AG10803 (cell line): ENCODE measurements at regions not wholly inside any gene's neighbourhood (a gene's known extent, or its start where the extent isn't known, plus 50 kb on each side); places are given as distances from the start of the nearest gene placed in this dataset.

Experiments
- DNase-seq: peaks from one replicate; pipeline ENCODE4 v3.0.0; 2010; ENCODE audit warnings: low read depth
- H3K4me3 ChIP-seq: 2 replicates; pipeline ENCODE4 v1.5.1; 2011; ENCODE audit warnings: mild to moderate bottlenecking, low read length, control low read depth
- TF ChIP-seq, protein P1 (sequence below): conservative IDR thresholded peaks from 2 replicates; pipeline ENCODE4 v1.5.1; 2011; ENCODE audit warnings: mild to moderate bottlenecking, low read length, control low read depth, inconsistent platforms

DNA sequence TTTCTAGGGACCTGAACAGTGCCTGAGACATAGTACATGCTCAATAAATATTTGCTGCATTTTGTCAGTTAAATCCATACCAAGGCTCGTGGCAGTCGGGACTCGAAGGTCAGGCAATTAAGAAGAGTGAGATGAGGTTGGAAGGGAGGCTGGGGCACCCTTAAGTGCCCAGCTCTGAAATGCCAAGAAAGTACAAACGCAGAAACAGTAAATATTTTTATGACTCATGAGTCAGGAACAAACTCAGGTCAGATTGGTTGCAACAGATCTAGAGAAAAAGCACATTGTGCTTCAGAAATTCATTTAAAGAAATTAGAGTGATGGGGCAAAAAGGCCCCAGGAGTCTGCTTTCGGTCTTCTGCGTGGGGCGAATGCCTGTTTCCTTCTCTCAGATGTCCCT, 83.0 kb upstream of the FZD10 start:
- TF ChIP-seq, protein P1, sequence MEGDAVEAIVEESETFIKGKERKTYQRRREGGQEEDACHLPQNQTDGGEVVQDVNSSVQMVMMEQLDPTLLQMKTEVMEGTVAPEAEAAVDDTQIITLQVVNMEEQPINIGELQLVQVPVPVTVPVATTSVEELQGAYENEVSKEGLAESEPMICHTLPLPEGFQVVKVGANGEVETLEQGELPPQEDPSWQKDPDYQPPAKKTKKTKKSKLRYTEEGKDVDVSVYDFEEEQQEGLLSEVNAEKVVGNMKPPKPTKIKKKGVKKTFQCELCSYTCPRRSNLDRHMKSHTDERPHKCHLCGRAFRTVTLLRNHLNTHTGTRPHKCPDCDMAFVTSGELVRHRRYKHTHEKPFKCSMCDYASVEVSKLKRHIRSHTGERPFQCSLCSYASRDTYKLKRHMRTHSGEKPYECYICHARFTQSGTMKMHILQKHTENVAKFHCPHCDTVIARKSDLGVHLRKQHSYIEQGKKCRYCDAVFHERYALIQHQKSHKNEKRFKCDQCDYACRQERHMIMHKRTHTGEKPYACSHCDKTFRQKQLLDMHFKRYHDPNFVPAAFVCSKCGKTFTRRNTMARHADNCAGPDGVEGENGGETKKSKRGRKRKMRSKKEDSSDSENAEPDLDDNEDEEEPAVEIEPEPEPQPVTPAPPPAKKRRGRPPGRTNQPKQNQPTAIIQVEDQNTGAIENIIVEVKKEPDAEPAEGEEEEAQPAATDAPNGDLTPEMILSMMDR, result no peak
- no peak for DNase-seq
- H3K4me3 ChIP-seq, result no peak overlapping the region

DNA sequence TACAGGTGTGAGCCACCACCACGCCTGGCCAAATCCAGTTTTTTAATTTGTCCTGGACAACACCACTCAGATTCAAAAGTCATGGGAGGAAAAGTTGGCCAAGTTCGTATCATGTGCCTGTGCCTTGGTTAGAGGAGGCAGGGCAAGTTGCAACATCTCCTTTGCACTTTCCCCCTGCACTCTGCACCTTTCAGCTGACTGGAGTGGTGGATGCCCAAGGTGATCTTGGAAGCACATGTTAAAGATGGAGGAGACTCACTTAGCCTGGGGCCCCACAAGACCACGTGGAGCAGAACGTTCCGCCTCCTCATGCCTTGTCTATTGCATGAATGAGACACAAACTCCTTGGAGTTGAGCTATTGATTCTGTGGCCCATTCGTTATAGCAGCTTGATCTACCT, 82.1 kb upstream of the FZD10 start:
- DNase-seq, result no peak
- TF ChIP-seq, protein P1, result no peak
- no peak overlapping the region for H3K4me3 ChIP-seq

- no peak for DNase-seq
- TF ChIP-seq, protein P1, result no peak
- no peak overlapping the region for H3K4me3 ChIP-seq
These were observed 81.0 kb upstream of the FZD10 start for GRCh38 chr12:130081117-130081805.

DNA sequence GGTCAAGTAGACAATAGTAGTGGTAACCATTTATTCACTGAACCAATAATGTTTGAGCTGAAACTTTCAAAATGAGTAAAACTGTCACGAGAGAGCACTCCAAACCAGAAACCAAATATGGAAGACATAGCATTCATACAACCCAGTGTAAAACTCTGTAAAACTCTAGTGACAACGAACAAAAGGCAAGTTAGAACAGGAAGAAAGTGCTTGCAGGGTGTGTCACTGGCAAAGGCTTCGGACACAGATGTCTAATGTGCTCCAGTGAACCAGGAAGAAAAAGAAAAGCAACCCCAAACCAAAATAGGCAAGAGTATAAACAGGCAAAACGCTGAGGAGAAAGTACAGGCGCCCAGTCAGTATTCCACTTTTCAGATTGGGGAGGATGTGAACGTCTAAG, 79.3 kb upstream of the FZD10 start:
- TF ChIP-seq, protein P1, result no peak
- DNase-seq, result no peak
- H3K4me3 ChIP-seq, result no peak overlapping the region

DNA sequence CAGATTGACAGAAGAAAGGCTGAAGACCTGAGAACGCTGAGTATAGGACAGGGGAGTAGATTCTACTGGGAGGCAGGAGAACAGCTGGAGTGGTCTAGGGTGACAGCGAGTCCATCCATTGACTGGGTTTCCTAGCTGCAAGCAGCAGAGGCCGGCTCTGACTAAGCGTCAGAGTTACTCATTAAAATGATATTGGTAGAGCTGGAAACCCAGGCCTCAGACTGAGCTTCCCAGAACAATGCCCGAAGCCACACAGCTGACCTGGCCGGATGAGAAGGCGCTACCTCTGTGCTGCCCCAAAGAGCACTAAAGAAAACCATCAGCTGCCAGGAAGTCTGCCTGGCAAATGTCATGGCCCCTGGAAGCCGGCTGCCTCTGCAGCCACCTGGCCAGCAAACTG, 78.5 kb upstream of the FZD10 start:
- TF ChIP-seq, protein P1, result no peak
- DNase-seq, result no peak
- no peak overlapping the region for H3K4me3 ChIP-seq

DNA sequence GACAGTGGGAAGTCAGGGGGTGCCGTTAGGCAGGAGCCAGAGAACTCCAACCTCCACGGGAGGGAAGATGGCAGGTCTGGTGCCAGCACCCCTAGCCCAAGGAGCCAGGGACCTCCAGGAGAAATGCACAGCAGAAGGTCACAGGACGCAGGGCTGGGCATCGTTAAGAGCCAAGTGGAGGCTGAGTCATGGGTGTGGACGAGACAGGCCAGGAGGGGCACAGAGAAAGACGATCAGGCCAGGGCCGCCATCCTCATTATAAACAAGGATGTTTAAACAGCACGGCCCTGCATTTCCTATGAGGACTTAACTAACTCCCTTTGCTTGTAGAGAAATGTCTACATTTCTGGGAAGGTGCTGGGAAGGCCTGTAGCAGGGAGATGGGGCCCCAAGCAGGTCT, 77.9 kb upstream of the FZD10 start:
- TF ChIP-seq, protein P1, result no peak
- DNase-seq, result no peak
- H3K4me3 ChIP-seq, result no peak overlapping the region

DNA sequence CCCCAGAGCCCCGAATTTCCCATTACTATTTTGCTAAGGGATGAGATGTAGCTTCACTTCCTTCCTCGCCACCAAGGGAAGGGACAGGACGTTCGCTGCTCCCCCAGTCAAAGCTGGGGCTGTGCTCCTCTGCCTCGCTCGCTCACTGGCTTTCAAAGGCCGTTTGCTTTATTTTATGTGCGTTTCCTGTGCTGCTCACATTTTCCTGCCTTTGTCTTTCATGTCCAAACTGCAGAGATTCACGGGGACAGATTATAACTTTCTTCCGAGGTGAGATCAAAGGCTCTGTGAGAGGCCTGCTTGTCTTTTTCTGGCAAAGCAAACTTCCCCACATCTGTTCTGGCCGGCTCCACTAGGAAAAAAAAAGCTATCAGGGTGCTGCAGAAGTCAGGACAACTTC, 76.0 kb upstream of the FZD10 start:
- no peak for DNase-seq
- TF ChIP-seq, protein P1, result no peak
- H3K4me3 ChIP-seq, result no peak overlapping the region
